Adrenal gland (tissue), 5 donors: ENCODE measurements at regions not wholly inside any gene's neighbourhood (a gene's known extent, or its start where the extent isn't known, plus 50 kb on each side); places are given as distances from the start of the nearest gene placed in this dataset.

ENCODE experiments used
- POLR2A ChIP-seq, 2 donors: fragments of 450-650 bp; IDR thresholded peaks; one replicate each; pipeline ENCODE4 v1.6.1; 2017; ENCODE audit warnings: antibody characterized with exemption in 2 of 2, mild to moderate bottlenecking in 2 of 2, moderate library complexity in 1 of 2
- TF ChIP-seq, protein P1 (sequence below), 6 experiments: fragments of 450-650 bp in 4 of 6; fragments of 200-600 bp in 2 of 6; sonication (generic) in 1 of 6; IDR thresholded peaks; 1 replicate in 5 of 6; 2 replicates in 1 of 6; pipeline versions ENCODE4 v1.5.1 to v1.8.0; 2016 to 2021; ENCODE audit warnings: antibody characterized with exemption in 6 of 6, mild to moderate bottlenecking in 2 of 6, moderate library complexity in 1 of 6
- donor health status: DM: no; HTN: no; CAD: no.

DNA sequence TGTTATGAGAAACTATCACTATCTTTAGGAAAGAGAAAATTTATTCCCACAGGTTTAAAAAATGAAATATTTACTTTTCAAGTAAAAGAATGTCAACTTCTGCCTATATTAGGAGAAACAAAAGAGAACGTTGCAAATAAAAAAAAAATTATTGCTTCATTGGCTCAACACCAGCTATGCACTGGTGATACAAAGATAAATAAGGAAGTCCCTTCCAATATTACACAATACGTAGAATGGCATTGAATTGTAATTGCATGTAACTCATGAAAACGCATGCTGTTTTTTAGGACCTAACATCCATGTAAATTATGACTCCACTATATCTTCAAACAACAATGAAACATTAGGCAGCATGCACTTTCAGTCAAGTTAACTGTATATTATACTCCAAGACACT lies 56.4 kb upstream of the RERGL start:
- TF ChIP-seq, protein P1, sequence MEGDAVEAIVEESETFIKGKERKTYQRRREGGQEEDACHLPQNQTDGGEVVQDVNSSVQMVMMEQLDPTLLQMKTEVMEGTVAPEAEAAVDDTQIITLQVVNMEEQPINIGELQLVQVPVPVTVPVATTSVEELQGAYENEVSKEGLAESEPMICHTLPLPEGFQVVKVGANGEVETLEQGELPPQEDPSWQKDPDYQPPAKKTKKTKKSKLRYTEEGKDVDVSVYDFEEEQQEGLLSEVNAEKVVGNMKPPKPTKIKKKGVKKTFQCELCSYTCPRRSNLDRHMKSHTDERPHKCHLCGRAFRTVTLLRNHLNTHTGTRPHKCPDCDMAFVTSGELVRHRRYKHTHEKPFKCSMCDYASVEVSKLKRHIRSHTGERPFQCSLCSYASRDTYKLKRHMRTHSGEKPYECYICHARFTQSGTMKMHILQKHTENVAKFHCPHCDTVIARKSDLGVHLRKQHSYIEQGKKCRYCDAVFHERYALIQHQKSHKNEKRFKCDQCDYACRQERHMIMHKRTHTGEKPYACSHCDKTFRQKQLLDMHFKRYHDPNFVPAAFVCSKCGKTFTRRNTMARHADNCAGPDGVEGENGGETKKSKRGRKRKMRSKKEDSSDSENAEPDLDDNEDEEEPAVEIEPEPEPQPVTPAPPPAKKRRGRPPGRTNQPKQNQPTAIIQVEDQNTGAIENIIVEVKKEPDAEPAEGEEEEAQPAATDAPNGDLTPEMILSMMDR (IDR thresholded peaks at IDR 0.05), result no peak
- TF ChIP-seq POLR2A (IDR thresholded peaks at IDR 0.05), result no peak
